Thyroid gland (tissue), 4 donors: ENCODE measurements at regions not wholly inside any gene's neighbourhood (a gene's known extent, or its start where the extent isn't known, plus 50 kb on each side); places are given as distances from the start of the nearest gene placed in this dataset.

ENCODE experiments used
- DNase-seq, 2 donors: peaks; one replicate each; pipeline ENCODE4 v3.0.0-alpha.2; 2019
- H3K27ac ChIP-seq, 3 donors: fragments of 200-600 bp; sonication (generic); 1 replicate in 2 of 3; 2 replicates in 1 of 3; pipeline ENCODE4 v1.5.1; 2016 to 2019; ENCODE audit warnings: mild to moderate bottlenecking in 1 of 3, moderate library complexity in 1 of 3
- H3K27me3 ChIP-seq: fragments of 200-600 bp; sonication (generic); one replicate; pipeline ENCODE4 v1.5.1; 2019
- H3K36me3 ChIP-seq, 2 donors: fragments of 200-600 bp; sonication (generic); one replicate each; pipeline ENCODE4 v1.5.1; 2016 to 2019
- H3K4me1 ChIP-seq, 2 donors: fragments of 200-600 bp; sonication (generic); one replicate each; pipeline ENCODE4 v1.5.1; 2017 to 2019
- H3K4me3 ChIP-seq, 3 donors: fragments of 200-600 bp; sonication (generic); replicated peaks in 1 of 3; 1 replicate in 2 of 3; 2 replicates in 1 of 3; pipeline ENCODE4 v1.5.1; 2016; ENCODE audit warnings: mild to moderate bottlenecking in 1 of 3
- H3K9me3 ChIP-seq: fragments of 200-600 bp; sonication (generic); one replicate; pipeline ENCODE4 v1.5.1; 2017
- CTCF ChIP-seq, 6 experiments: fragments of 200-600 bp in 3 of 6; fragments of 450-650 bp in 3 of 6; sonication (generic) in 3 of 6; IDR thresholded peaks; one replicate each; pipeline ENCODE4 v1.5.1; 2016 to 2019; ENCODE audit warnings: antibody characterized with exemption in 6 of 6, mild to moderate bottlenecking in 2 of 6, inconsistent platforms in 1 of 6, moderate library complexity in 1 of 6
- POLR2A ChIP-seq, 2 donors: fragments of 450-650 bp; IDR thresholded peaks; one replicate each; pipeline ENCODE4 v1.6.1; 2017; ENCODE audit warnings: antibody characterized with exemption in 2 of 2, mild to moderate bottlenecking in 2 of 2, moderate library complexity in 1 of 2
- WGBS, 2 donors: methylation state at CpG; one replicate each; pipeline ENCODE4 v1.1.5; 2017; 5-methylcytosine and 5-hydroxymethylcytosine counted together
- intact Hi-C: fragments of 100-400 bp; cut with DNase I; formaldehyde crosslinking; loops from one replicate; pipeline ENCODE4 v1.15.1; 2023

- Histone ChIP-seq H3K27me3 (no peaks in the 10 kb centered on the region), H3K4me1 (no peaks in the 10 kb centered on the region), H3K27ac (no peak overlapping the region), H3K4me3 (no peak overlapping the region), H3K36me3 (no peaks in the 10 kb centered on the region), H3K9me3 (no peaks in the 10 kb centered on the region)
- intact Hi-C loops: no loop called here
- WGBS, 2 donors: 70 to 75% methylated on average over 11 to 12 of the region's 12 CpGs
- no peak for TF ChIP-seq CTCF (IDR thresholded peaks at IDR 0.05)
- TF ChIP-seq POLR2A (IDR thresholded peaks at IDR 0.05): no peak
- no peak for DNase-seq
These were observed 105.7 kb upstream of the HAND1 start for GRCh38 chr5:154583671-154584177.

- WGBS, 2 donors: 82 to 88% methylated on average over 6 of the region's 6 CpGs
These were observed 102.4 kb upstream of the HAND1 start for GRCh38 chr5:154580422-154580821.

GRCh38 chr5:154577416-154577815, 99.4 kb upstream of the HAND1 start:
- no peak overlapping the region for H3K27ac ChIP-seq
- no peaks in the 10 kb centered on the region for H3K36me3 ChIP-seq
- H3K4me1 ChIP-seq: peaks cover 0 to 4% of the 10 kb centered on the region in 2 donors
- intact Hi-C loops: no loop called here
- TF ChIP-seq POLR2A (IDR thresholded peaks at IDR 0.05) (no peak), CTCF (IDR thresholded peaks at IDR 0.05) (no peak)
- no peaks in the 10 kb centered on the region for H3K9me3 ChIP-seq
- no peak overlapping the region for H3K4me3 ChIP-seq
- H3K27me3 ChIP-seq: no peaks in the 10 kb centered on the region
- no peak for DNase-seq
- 65 to 70% methylated on average over 1 of the region's 1 CpG for WGBS, 2 donors

More at GRCh38 chr5:154580422-154580821, 102.4 kb upstream of the HAND1 start:
- H3K4me1 ChIP-seq: no peaks in the 10 kb centered on the region
- TF ChIP-seq CTCF (IDR thresholded peaks at IDR 0.05) (no peak), POLR2A (IDR thresholded peaks at IDR 0.05) (no peak)
- H3K27me3 ChIP-seq: no peaks in the 10 kb centered on the region
- no peaks in the 10 kb centered on the region for H3K36me3 ChIP-seq
- intact Hi-C loops: no loop called here
- no peak overlapping the region for H3K27ac ChIP-seq
- no peak overlapping the region for H3K4me3 ChIP-seq
- no peak for DNase-seq
- H3K9me3 ChIP-seq: no peaks in the 10 kb centered on the region

GRCh38 chr5:154576429-154576806, 98.4 kb upstream of the HAND1 start:
- H3K27ac ChIP-seq: no peak overlapping the region
- no peak for DNase-seq
- no peak overlapping the region for H3K4me3 ChIP-seq
- H3K27me3 ChIP-seq: no peaks in the 10 kb centered on the region
- no peaks in the 10 kb centered on the region for H3K36me3 ChIP-seq
- intact Hi-C loops: no loop called here
- no peak for TF ChIP-seq POLR2A (IDR thresholded peaks at IDR 0.05)
- TF ChIP-seq CTCF (IDR thresholded peaks at IDR 0.05): no peak
- H3K4me1 ChIP-seq: peaks cover 0 to 4% of the 10 kb centered on the region in 2 donors
- H3K9me3 ChIP-seq: no peaks in the 10 kb centered on the region
- 50 to 69% methylated on average over 6 to 9 of the region's 9 CpGs for WGBS, 2 donors

- H3K4me3 ChIP-seq: no peak overlapping the region
- WGBS, 2 donors: 38 to 39% methylated on average over 11 of the region's 11 CpGs
- no peak for DNase-seq
- TF ChIP-seq CTCF (IDR thresholded peaks at IDR 0.05) (no peak), POLR2A (IDR thresholded peaks at IDR 0.05) (no peak)
- H3K27ac ChIP-seq: no peak overlapping the region
- H3K4me1 ChIP-seq: peaks cover 0 to 4% of the 10 kb centered on the region in 2 donors
- H3K27me3 ChIP-seq: no peaks in the 10 kb centered on the region
- no peaks in the 10 kb centered on the region for H3K36me3 ChIP-seq
- intact Hi-C loops: no loop called here
- no peaks in the 10 kb centered on the region for H3K9me3 ChIP-seq
These were observed 97.8 kb upstream of the HAND1 start for GRCh38 chr5:154575546-154576428.
